B cell (primary cell): ENCODE measurements at regions not wholly inside any gene's neighbourhood (a gene's known extent, or its start where the extent isn't known, plus 50 kb on each side); places are given as distances from the start of the nearest gene placed in this dataset.

Source experiments
- CTCF ChIP-seq: fragments of 200-600 bp; IDR thresholded peaks from one replicate; pipeline ENCODE4 v1.8.0; 2022; ENCODE audit warnings: antibody characterized with exemption, mild to moderate bottlenecking
- EZH2 ChIP-seq: IDR thresholded peaks from 2 replicates; pipeline ENCODE4 v1.6.1; 2012; ENCODE audit warnings: borderline replicate concordance, low read depth, mild to moderate bottlenecking, moderate library complexity, low read length; ENCODE audit not compliant: insufficient read depth, poor library complexity, severe bottlenecking

DNA sequence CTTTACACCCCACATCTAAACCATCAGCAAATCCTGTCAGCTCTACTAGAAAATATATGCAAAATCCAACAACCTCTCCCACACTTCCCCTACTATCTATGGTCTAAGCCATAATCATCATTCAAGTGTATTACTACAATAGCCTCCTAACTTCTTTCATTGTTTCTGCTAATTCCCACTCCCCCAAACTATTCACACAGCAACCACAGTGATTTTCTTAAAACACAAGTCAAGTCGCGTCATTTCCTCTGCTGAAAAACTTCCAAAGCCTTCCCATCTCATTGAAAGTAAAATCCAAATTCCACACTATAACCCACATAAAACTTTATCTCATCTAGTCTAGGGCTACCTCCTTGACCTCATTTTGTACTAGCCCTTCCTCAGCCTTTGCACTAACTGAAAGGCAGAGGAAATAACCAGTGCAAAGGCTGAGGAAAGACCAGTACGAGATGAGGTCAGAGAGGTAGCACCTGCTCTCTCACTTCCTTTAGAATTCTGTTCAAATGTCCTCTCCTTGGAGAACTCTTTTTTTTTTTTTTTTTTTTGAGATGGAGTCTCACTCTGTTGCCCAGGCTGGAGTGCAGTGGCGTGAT, 65.5 kb upstream of the MDM1 start:
- TF ChIP-seq CTCF, result no peak
- no peak for TF ChIP-seq EZH2
